D341Med (cell line): ENCODE measurements at regions not wholly inside any gene's neighbourhood (a gene's known extent, or its start where the extent isn't known, plus 50 kb on each side); places are given as distances from the start of the nearest gene placed in this dataset.
A peak's percentile ranks its signal among the peaks of the same experiment; 100 is the strongest.
"Not testable (repeated sequence)": the region's sequence is repeated elsewhere in the genome, so short reads cannot be mapped to it uniquely, and the experiment has no call there.

Experiments
- DNase-seq: peaks from one replicate; pipeline ENCODE4 v3.0.0; 2012; ENCODE audit warnings: low spot score

DNA sequence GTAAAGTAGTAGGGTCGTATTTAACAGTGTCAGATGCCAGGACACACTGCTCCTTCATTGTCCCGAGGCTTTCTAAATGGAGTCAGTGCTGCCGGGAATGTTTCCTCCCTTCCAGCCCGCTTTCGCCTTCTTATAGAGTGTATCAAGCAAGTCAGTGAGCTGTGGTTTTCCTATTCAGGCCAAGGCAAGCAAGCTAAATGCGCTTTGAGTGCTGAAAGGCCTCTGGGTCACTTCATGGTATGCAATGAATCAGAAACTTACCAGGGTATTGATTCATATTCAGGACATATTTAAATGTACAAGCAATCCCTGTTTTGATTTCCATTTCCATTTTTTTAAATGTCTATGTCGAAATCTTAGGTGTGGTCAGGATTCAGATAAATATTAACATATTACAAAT, 327.9 kb upstream of the SOX9 start:
- DNase-seq, result no peak

DNA sequence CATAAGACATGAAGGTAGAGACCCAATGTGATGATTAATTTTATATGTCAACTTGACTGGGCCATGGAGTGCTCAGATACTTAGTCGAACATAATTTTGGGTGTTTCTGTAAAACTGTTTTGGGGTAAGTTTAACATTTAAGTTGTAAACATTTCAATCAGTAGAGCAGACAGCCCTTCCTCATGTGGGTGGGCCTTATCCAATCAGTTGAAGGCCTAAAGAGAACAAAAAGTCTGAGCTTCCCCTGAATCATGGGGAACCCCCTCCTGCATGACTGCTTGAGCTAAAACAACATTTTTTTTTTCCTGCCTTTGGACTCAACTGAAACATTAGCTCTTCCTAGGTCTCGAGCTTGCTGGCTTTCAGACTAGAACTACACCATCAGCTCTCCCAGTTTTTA, 327.3 kb upstream of the SOX9 start:
- DNase-seq, result no peak

DNA sequence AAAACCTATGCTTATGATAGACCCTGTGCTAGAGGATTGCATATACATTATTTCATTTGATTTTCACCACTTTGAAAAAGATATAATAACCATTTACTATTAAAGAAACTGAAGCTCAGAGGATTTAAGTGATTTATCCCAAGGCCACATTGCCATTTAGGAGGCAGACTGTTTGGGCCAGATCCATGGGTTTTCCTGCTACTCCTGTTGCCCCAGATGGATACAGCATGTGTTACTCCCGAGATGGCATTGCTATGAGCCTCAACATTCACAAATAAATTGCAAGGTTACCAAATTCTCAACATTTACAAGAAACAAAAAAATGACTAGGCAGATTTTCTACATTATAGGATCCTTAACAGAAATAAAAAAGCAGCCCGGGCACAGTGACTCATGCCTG, 322.1 kb upstream of the SOX9 start:
- no peak for DNase-seq

DNA sequence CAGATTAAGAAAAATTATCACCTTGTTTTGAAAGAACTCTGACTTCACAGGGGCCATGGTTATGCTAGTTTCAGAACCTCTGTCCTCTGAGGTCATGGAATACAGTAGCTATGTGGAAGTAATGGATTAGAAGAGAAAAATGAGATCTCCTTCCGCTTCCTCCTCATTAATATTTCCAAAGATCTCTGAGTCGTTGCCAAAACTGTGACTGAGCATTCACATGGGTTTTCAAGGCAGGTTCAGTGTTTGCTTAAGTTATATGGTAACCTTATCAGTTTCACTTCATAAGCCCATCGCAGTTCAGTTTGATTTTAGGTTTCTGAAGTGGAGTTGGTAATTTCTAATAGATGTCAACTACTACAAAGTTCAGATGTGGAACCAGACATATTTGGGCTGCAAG, 321.2 kb upstream of the SOX9 start:
- DNase-seq, result no peak

DNA sequence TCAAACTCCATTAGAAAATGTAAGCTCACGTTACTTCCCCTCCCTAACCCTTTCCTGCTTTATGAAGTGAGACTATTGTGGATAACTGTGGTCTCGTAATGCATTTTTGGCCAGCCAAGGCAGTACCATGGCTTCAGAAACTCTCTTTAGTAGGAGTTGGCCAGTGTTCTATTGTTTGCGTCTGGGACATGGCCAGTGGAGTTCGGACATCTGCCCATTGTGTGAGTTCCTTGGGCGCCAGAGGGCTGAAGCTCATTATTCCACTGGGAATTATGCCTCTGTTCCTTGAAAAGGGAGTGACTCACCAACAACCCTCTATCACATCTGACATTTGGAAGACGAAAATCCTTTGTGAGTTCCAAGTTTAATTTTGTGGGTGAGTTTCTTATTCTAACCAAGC, 319.5 kb upstream of the SOX9 start:
- DNase-seq, result no peak

DNA sequence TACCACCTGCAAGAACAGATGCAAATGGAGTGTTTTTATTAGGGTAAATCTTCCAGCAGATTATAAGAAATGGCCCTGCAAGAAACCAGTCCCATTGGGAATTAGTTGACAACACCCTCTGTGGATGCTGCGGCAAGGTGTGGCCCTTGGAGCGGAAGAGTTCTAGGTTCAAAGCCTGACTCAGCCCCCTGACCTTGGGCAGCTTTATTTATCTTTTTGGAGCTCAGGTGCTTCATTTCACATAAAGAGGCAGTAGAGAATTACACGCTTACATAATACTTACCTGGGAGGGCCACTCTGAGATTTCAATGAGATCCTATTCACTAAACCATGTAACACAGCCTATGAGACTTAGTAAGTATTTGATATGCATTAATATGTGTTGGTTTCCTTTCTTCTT, 318.2 kb upstream of the SOX9 start:
- DNase-seq, result no peak

DNA sequence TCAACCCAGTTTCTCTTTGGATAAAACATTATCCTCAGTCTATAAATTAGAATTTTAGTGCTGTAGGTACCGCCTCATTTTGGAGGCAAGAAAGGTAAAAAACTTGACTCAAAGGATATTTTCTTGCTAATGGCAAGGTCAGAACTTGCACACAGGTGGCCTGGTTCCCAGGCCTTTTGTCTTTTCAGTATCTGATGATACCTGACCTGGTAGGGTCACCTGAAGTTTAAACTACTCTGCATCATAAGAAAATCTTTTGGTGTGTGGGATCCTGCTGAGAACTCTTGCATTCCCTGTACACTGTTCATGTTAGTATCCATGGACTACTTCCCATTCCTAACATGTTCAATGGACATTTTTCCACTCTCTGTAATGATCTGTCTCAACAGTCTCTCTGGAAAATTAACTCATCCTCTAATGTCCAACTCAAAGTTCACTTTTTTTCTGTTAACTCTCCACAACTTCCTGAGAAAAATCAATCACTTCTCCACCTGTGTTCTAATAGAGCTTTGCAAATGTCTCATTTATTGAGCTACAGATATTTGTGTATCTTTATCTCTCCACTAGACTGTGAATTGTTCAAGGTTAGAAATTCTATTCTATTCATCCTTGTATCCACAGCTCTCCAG, 317.1 kb upstream of the SOX9 start:
- no peak for DNase-seq

DNA sequence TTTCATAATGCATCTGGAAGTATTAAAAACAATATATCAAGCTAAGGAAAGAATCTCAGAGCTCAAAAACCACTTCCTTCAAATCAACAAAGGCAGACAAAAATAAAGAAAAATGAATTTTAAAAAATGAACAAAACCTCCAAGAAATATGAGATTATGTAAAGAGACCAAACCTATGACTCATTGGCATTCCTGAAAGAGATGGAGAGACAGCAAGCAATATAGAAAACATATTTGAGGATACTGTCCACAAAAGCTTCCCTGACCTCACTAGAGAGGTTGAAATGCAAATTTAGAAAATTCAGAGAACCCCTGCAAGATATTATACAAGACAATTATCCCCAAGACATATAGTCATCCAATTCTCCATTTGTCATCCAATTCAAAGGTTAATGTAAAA, 311.3 kb upstream of the SOX9 start:
- no peak for DNase-seq

DNA sequence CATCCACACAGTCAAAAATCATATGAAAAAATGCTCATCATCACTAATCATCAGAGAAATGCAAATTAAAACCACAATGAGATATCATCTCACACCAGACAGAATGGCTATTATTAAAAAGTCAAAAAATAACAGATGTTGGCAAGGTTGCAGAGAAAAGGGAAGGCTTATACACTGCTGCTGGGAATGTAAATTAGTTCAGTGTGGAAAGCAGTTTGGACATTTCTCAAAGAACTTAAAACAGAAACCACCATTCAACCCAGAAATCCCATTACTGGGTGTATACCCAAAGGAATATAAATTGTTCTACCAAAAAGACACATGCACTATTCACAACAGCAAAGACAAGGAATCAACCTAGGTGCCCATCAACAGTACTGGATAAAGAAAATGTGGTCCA, 307.0 kb upstream of the SOX9 start:
- DNase-seq, result not testable (repeated sequence)

DNA sequence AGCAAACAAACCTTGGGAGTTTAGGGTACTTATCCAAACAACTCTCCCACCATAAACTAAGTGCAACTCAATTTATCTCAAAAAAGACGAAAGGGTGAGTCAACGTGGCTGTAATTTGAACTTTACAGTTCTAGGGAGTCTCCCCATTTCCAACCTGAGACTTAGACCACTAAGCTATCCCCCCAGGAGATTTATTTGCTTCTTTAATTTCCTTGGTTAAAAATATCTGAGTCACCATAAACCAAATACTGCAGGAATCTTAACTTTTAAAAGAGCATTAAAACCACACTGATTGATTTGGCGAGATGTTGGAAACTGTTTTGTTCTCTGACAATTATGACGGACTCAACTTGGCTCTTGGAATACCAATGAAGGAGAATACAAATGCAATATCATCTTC, 299.3 kb upstream of the SOX9 start:
- DNase-seq, result no peak

DNA sequence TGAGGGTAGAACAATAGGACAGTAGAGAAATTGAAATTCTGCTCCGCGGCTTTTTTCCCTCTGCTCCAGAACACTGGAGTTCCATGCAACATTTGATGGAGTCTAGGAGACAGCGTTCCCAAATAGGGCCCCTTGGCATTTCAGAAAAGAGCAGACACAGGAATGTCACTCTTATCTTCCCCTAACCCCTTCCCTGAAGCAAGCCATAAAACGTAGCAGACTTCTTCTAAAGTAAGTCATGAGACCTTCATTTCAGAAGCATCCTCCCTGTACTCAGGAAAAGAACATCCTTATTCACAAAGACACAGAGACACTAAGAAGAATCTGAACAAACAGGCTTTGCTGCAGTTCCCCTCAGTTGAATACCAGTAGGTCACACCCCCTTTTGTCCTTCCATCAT, 296.1 kb upstream of the SOX9 start:
- DNase-seq, result no peak

DNA sequence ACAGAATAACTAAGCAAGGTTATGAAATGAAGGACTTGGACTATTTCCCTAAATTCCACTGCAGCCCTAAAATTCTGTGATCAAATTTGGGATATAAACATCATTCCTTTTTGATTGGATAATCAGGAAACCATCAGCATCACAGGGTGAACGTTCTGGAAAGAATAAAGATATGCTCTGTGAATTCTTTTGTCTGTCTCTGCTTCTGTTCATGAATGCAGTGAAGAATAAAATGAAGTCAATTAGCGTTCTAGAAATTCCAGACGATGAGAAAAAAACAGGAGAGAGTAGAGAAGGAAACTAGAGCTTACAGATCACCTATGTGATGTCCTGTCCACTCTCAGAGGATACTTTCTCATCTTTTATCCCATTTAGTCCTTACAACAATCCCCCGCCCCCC, 295.1 kb upstream of the SOX9 start:
- DNase-seq, result no peak

DNA sequence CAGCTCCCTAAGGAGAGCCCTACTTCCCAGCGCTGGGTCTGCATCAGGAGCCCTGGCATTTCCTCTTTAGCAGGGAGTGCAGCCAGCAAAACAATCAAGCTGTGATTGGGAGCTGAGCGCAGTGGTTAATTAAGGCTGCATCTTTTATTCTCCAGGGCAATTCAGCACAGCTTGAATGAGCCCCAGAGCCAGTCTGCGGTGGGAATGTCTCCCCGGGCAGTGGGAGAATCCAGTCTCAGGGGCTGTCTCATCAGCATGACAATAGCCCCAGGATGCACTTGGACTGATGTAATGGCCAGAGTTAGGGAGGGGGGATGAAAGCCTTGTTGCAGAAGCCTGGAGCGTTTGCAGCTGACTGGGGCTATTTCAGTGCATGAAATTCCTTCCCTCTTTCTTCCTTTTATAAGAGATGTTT, 292.6 kb upstream of the SOX9 start:
- DNase-seq, result peak; percentile 38

DNA sequence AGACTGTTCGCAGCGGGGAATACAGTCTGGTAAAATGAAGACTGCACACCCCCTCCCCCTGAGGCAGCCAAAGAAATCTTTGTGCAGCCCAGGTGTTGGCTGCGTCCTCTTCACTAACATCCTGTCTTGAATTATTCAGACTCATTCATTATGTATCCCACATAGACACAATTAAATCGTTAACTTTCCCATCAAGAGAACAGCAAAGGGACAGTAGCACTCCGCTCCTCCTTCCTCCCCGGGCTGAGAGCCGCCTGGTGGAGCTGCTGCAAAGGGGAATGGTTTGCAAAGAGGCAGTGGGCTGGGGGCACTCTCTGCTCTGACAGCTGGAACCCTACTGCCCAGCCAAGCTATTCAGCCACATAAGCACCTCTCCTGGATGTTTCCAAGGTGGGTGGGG, 290.0 kb upstream of the SOX9 start:
- DNase-seq, result no peak

DNA sequence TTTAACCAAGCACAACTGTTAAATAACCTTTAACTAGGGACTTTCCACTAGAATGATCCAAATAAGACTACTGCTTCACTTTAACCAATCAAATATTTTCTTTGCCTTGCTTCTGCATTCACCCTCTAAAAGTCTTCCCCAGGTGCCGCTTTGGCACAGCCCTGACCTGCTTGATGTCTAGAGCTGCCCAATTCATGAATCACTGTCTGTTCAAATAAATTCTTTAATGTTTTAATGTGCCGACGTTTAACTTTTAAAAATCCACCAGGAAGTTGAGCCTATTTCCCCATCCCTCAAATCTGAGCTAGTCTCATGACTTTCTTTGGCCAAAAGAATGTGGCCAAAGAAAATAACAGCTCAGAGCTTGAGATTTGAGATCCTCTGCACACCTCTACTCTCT, 277.8 kb upstream of the SOX9 start:
- no peak for DNase-seq

DNA sequence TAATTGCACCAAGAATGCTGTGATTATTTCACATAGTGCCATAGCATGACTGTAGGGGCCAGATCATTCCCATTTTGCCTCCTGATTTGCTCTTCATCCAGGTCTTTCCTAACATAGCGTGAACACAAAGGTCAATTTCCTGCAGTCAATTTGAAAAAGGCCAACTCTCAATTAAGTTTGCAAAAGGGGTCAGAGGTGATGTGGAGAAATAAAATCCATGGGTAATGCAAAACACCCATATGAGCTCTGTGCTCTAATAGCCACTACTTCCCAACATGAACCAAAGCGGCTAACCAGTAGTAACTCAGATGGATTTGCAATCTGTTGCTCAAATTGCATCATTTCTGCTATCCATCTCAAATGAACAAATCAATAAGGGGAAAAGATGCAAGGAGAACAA, 275.5 kb upstream of the SOX9 start:
- DNase-seq, result no peak

DNA sequence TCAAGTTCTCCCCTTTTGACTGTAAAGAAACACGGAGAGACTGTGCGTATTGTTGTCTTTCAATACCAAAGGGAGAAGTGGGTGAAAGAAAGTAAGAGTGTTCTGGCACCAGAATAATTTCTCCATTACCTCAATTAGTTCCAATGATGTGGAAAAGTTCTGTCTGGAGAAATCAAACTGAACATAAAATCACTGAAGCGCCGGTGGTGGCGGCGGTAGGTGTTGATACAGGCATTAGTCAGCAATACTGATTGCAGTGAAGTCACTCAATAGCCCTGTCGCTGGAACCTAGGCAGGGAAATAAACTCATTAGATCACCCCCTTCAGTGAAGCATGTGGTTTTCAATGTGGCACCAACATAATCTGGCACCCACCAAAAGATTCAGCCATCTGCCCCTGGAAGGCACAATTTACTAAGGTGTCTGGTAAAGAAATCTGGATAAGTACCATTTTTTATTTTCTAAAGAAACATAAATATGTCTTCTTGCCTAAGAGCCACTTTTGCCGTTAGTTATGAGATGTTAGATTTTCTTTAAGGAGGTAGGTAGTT, 274.2 kb upstream of the SOX9 start:
- DNase-seq, result no peak

DNA sequence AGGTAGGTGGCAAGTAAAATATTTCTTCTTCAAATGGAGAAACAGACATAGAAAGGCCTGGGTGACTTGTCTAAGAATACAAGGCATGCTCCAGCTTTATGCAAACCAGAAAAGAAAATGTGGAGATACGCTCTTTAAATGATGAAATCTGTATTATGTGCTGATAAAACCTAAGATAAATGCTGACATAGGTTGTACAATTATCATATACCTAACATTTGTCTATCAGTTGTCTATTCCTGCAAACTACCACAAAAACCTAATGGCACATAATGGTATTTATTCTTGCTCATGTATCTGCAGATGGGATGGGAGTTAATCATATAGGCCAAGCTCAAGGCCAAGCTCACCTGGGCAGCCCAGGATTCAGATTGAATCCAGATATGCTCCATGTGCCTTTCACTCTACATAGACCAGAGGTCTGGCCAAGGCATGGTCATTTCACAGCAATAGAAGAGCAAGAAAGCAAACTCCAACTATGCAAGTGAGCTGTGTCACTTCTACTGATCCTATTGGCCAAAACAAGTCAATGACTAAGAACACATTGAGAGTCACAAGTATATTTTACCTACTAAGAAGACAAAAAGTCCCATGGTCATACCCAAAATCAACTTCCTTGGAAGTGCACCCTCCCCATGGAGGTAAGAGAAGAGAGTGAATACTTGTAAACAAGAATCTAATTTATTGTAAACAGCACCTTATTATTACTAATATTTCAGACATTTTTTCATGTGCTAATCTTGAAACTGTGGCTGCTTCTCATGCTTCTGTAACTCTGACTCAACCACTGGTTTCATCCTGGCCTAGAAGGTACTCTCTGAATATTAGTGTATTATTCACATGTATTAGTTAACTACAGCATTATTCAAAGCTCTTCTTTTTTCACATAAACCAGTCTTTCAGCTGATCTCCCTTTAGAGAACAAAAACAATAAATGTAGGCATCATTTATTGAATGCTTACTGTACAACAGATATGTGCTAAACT, 270.7 kb upstream of the SOX9 start:
- DNase-seq, result no peak

DNA sequence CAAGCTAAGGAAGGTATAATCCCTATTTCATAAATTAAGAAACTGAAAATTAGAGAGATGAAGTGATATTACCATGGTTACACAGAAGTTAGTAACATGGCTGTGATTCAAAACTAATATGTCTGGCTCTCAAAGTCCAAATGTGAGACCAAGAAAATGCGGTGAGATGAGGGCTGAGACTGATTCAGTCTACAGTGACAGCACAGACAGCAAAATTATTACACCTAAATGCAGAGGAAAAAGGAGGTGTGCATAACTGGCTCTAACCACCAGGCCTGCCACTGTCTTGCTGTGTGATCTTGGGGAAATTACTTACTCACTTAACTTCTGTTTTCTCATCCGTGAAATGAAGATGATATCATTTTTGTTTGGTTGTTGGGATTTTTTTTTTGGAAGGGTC, 270.0 kb upstream of the SOX9 start:
- DNase-seq, result no peak

DNA sequence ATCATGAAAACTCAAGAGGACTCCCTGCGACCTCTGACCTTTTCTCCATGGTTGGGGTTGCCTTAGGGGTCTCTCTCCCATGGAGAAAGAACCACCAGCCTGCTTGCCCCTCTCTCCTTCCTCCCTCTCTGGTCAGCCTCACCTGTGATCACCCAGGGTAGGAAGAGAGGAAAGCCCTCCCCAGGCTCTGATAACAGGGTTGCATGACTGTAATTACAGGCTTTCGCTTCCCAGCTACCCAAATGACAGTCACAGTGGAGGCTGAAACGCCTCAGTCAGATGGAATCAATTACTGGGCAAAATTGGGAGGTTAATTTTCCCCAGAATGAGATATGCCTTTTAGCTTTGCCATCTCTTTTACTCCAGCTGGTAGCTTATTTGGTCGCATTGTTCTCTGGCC, 265.8 kb upstream of the SOX9 start:
- DNase-seq, result no peak

DNA sequence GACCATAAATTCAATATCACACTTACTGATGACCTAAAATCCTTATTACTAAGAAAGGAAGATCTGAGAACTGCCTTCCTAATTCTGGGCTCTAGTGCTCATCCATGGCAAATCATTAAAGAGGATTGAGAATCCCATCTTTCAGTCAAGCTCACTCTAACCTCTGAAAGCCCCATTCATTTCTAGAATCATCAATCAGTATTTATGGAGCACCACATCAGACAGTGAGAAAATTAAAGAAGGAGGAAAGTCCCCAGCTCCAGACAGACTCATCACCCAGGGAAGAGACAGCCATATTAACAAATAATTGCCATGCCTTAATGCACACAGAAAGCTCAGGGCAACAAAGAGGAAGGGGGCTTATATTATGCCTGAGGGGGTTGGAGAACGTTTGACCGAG, 256.1 kb upstream of the SOX9 start:
- no peak for DNase-seq

DNA sequence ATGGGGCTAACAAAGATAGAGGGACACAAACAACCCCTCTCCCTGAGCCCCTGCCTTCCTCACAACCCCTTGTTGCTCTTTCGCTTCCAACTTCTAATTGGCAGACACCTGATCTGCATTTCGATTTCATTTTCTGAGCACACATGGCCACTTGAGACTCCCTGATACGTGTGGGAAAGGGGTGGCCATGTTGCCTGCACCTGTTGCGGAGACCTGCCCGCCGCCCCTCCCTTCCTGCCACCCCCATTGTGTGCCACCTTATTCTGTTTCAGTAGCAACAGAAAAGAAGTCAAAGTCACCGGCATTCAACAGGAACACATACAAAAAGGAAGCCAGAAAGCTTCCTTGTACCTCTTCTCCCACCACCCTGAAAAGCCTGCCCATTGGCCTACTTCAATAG, 254.7 kb upstream of the SOX9 start:
- no peak for DNase-seq

DNA sequence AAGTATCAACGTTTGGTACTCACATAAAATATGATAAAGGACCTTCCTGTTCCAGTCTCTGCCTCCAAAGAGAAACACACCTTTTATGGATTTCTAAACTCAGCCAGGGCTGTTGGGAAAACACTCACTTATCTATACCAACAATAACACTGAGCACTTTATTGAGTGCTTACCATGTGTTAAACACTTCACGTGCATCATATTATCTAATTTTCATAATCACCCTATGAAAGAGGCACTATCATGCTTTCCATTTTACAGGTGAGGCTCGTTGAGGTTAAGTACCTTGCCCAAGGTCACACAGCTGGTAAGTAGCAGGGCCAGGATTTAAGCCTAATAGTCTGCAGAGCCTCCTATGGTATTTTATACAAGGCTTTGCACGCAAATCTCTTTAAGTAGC, 251.5 kb upstream of the SOX9 start:
- no peak for DNase-seq
